ENCODE measurements at regions not wholly inside any gene's neighbourhood (a gene's known extent, or its start where the extent isn't known, plus 50 kb on each side); places are given as distances from the start of the nearest gene placed in this dataset.
"Not testable (repeated sequence)": the region's sequence is repeated elsewhere in the genome, so short reads cannot be mapped to it uniquely, and the experiment has no call there.

GRCh38 chr6:81608776-81609175 lies 143.7 kb downstream of the TENT5A start:
- POLR2A ChIA-PET: no interaction called here
- TF ChIP-seq, protein P1, sequence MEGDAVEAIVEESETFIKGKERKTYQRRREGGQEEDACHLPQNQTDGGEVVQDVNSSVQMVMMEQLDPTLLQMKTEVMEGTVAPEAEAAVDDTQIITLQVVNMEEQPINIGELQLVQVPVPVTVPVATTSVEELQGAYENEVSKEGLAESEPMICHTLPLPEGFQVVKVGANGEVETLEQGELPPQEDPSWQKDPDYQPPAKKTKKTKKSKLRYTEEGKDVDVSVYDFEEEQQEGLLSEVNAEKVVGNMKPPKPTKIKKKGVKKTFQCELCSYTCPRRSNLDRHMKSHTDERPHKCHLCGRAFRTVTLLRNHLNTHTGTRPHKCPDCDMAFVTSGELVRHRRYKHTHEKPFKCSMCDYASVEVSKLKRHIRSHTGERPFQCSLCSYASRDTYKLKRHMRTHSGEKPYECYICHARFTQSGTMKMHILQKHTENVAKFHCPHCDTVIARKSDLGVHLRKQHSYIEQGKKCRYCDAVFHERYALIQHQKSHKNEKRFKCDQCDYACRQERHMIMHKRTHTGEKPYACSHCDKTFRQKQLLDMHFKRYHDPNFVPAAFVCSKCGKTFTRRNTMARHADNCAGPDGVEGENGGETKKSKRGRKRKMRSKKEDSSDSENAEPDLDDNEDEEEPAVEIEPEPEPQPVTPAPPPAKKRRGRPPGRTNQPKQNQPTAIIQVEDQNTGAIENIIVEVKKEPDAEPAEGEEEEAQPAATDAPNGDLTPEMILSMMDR (IDR thresholded peaks at IDR 0.05; ENCODE audit: control extremely low read depth, extremely low read depth, low read depth, missing control alignments): no peak
- CTCF ChIA-PET: no interaction called here
- no peak for DNase-seq (ENCODE audit: extremely low spot score)

DNA sequence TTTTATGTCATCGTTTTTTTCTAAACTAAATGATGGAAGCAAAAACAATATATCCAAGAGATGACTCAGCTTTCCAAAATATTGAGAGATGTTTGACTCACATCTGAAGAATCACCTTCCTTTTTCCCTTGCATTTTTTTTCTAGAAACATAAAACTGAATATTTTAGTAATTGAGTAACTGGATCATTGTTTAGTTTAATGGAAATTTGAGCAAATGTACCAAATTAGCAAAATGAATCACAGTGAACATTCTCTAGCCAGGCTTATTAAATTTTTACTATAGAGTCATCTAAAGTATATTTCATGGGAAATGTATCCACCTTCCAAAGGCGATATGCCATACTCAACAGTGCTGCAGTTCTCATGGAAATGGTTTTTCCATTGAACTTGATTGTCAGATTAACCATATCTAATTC lies 145.5 kb downstream of the TENT5A start:
- TF ChIP-seq, protein P1 (IDR thresholded peaks at IDR 0.05; ENCODE audit: control extremely low read depth, extremely low read depth, low read depth, missing control alignments): no peak
- CTCF ChIA-PET: interaction anchor here (1.1 to 1.2 kb wide), 2 partner anchors 8 to 16 kb away, joined by 3 to 4 read pairs; no protein-coding TSS in a partner anchor
- POLR2A ChIA-PET: no interaction called here
- no peak for DNase-seq (ENCODE audit: extremely low spot score)

GRCh38 chr6:81605526-81605925 lies 147.0 kb downstream of the TENT5A start:
- no peak for DNase-seq (ENCODE audit: extremely low spot score)
- TF ChIP-seq, protein P1 (IDR thresholded peaks at IDR 0.05; ENCODE audit: control extremely low read depth, extremely low read depth, low read depth, missing control alignments): no peak
- CTCF ChIA-PET: no interaction called here
- POLR2A ChIA-PET: no interaction called here

DNA sequence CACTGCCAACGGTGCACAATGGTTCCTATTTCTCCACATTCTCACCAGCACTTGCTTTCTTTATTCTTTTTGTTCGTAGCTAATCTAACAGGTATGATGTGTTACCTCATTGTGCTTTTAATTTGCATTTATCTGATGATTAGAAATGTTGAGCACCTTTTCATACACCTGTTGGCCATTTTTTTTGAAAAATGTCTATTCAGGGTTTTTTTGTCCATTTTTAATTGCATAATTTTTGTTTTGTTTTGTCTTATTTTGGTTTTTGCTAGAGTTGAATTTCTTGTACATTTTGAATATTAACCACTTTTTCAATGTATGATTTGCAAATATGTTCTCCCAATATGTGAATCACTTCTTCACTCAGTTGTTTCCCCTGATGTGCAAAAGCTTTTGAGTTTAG lies 150.6 kb downstream of the TENT5A start:
- ChIA-PET CTCF (no interaction called here), POLR2A (no interaction called here)
- DNase-seq (ENCODE audit: extremely low spot score): no peak
- TF ChIP-seq, protein P1 (IDR thresholded peaks at IDR 0.05; ENCODE audit: control extremely low read depth, extremely low read depth, low read depth, missing control alignments): no peak

GRCh38 chr6:81600488-81600887 lies 152.0 kb downstream of the TENT5A start:
- DNase-seq (ENCODE audit: extremely low spot score); CTCF ChIA-PET; POLR2A ChIA-PET: not testable (repeated sequence)

GRCh38 chr6:81594501-81594900 lies 158.0 kb downstream of the TENT5A start:
- ChIA-PET POLR2A (no interaction called here), CTCF (no interaction called here)
- no peak for DNase-seq (ENCODE audit: extremely low spot score)
- TF ChIP-seq, protein P1 (IDR thresholded peaks at IDR 0.05; ENCODE audit: control extremely low read depth, extremely low read depth, low read depth, missing control alignments): no peak

DNA sequence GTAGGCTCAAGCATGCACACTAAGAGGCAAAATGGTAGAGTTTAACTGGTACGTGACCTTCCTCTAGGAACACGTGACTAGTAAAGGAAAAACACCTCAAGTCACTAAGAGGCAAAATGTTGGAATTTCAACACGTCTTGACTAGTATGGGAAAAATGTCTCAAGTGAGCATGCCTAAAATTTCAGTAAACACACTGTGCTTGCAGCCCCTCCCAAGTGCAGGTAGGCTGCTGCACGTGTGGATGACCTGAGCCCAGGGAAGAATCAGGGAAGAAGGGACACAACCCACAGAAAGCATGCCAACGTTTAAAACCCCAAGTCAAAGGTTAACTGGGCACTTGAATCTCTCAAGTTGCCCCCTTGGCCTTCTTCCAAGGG lies 162.2 kb downstream of the TENT5A start:
- DNase-seq (ENCODE audit: extremely low spot score): no peak
- TF ChIP-seq, protein P1 (IDR thresholded peaks at IDR 0.05; ENCODE audit: control extremely low read depth, extremely low read depth, low read depth, missing control alignments): no peak
- ChIA-PET POLR2A (no interaction called here), CTCF (no interaction called here)

Measured in GM10248 (cell line).